Adrenal gland (tissue), 9 donors: ENCODE measurements at regions not wholly inside any gene's neighbourhood (a gene's known extent, or its start where the extent isn't known, plus 50 kb on each side); places are given as distances from the start of the nearest gene placed in this dataset.

Experiments
- DNase-seq, 7 donors: peaks; one replicate each; pipeline ENCODE4 v3.0.0-alpha.2; 2019 to 2020
- H3K27ac ChIP-seq, 5 donors: fragments of 200-600 bp; sonication (generic) in 4 of 5; 1 replicate in 3 of 5; 2 replicates in 2 of 5; pipeline versions ENCODE4 v1.5.1 to v1.8.0; 2016 to 2020; ENCODE audit warnings: mild to moderate bottlenecking in 1 of 5
- H3K27me3 ChIP-seq: fragments of 200-600 bp; 2 replicates; pipeline ENCODE4 v1.8.0; 2021
- H3K36me3 ChIP-seq, 2 donors: fragments of 200-600 bp; replicated peaks in 1 of 2; 1 replicate in 1 of 2; 2 replicates in 1 of 2; pipeline versions ENCODE4 v1.5.1 to v1.8.0; 2018 to 2022
- H3K4me1 ChIP-seq, 2 donors: fragments of 200-600 bp; replicated peaks in 1 of 2; 1 replicate in 1 of 2; 2 replicates in 1 of 2; pipeline versions ENCODE4 v1.5.1 to v1.8.0; 2018 to 2021
- H3K4me3 ChIP-seq, 4 donors: fragments of 200-600 bp; sonication (generic) in 3 of 4; one replicate each; pipeline ENCODE4 v1.5.1; 2016 to 2018
- H3K9me3 ChIP-seq, 3 donors: fragments of 200-600 bp; sonication (generic) in 1 of 3; replicated peaks in 1 of 3; 1 replicate in 2 of 3; 2 replicates in 1 of 3; pipeline versions ENCODE4 v1.5.1 to v1.8.0; 2016 to 2021
- POLR2A ChIP-seq, 2 donors: fragments of 450-650 bp; IDR thresholded peaks; one replicate each; pipeline ENCODE4 v1.6.1; 2017; ENCODE audit warnings: antibody characterized with exemption in 2 of 2, mild to moderate bottlenecking in 2 of 2, moderate library complexity in 1 of 2
- WGBS, 4 donors: extraction: QIAGEN DNeasy Blood & Tissue Kit in 2 of 4; methylation state at CpG; one replicate each; pipeline versions ENCODE4 v1.1.5 to v1.1.7; 2013 to 2017; 5-methylcytosine and 5-hydroxymethylcytosine counted together
- intact Hi-C, 2 donors: fragments of 100-400 bp; cut with DNase I; formaldehyde crosslinking; loops; one replicate each; pipeline versions ENCODE4 v1.14.1 to v1.15.0; 2022 to 2023
- TF ChIP-seq, protein P1 (sequence below), 6 experiments: fragments of 450-650 bp in 4 of 6; fragments of 200-600 bp in 2 of 6; sonication (generic) in 1 of 6; IDR thresholded peaks; 1 replicate in 5 of 6; 2 replicates in 1 of 6; pipeline versions ENCODE4 v1.5.1 to v1.8.0; 2016 to 2021; ENCODE audit warnings: antibody characterized with exemption in 6 of 6, mild to moderate bottlenecking in 2 of 6, moderate library complexity in 1 of 6
- donor health status: healthy with polysubstance abuse.
- donor health status: Bipolar disorder and iron deficiency.
- donor health status: DM: yes; HTN: yes; CAD: no.
- donor health status: DM: no; HTN: no; CAD: no.
- donor health status: DM: no; HTN: no; CAD: no.

DNA sequence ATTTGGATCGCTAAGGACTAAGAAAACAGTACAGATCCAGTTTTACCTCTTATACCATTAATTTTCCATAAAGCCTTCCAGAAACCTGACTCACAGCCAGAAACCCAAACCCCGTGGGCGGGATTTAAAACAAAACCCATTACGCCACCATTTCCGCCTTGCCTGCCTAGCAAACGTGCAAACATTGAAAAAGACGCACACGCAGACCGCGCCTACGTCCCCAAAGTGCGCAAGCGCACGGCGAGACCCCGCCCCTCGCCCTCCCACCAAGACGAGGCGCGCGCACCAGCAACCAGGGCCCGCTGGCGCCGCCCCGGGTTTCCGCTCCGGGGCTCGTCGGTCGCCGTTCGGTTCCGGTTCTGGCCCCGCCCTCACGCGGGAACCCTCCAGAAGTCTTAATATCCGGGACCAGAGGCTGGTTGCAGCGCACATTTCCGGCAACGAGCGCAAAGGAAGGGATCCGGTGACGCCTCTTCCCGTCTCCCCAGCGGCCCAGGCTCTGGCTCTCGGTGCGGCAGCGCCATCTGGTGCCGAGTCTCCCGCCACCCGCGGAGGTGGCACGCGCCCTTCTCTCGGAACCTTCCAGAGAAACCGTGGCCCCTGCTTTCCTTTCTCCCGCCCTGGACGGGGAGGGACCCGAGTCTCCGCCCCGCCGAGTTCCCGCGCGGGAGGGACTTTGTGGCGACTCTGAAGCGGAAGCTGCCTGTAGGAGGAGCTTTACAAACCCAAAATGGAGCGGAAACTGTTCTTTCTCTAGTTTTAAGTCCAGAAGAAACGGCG is 256.9 kb upstream of the STARD13 start:
- Histone ChIP-seq H3K27me3 (no peaks in the 10 kb centered on the region), H3K4me3 (peak overlapping the region in 2 of 4 donors; percentile 17 to 40), H3K27ac (peak overlapping the region; percentile 96 to 99 (median 98)), H3K36me3 (no peaks in the 10 kb centered on the region), H3K4me1 (peaks cover 20 to 28% of the 10 kb centered on the region in 2 donors), H3K9me3 (no peaks in the 10 kb centered on the region)
- 0 to 1% (median 0%) methylated on average over 14 to 70 of the region's 70 CpGs for WGBS, 4 donors
- intact Hi-C loops: loop anchor here in 1 of 2 donors (10.0 kb wide), 2 partner anchors 182 to 958 kb away; partner anchors contain the start of gene PDS5B
- TF ChIP-seq, protein P1, sequence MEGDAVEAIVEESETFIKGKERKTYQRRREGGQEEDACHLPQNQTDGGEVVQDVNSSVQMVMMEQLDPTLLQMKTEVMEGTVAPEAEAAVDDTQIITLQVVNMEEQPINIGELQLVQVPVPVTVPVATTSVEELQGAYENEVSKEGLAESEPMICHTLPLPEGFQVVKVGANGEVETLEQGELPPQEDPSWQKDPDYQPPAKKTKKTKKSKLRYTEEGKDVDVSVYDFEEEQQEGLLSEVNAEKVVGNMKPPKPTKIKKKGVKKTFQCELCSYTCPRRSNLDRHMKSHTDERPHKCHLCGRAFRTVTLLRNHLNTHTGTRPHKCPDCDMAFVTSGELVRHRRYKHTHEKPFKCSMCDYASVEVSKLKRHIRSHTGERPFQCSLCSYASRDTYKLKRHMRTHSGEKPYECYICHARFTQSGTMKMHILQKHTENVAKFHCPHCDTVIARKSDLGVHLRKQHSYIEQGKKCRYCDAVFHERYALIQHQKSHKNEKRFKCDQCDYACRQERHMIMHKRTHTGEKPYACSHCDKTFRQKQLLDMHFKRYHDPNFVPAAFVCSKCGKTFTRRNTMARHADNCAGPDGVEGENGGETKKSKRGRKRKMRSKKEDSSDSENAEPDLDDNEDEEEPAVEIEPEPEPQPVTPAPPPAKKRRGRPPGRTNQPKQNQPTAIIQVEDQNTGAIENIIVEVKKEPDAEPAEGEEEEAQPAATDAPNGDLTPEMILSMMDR (IDR thresholded peaks at IDR 0.05): peak; percentile 78 to 98 (median 95)
- TF ChIP-seq POLR2A (IDR thresholded peaks at IDR 0.05): peak; percentile 38 to 77
- DNase-seq: peak; percentile 98 to 99 (median 99)

DNA sequence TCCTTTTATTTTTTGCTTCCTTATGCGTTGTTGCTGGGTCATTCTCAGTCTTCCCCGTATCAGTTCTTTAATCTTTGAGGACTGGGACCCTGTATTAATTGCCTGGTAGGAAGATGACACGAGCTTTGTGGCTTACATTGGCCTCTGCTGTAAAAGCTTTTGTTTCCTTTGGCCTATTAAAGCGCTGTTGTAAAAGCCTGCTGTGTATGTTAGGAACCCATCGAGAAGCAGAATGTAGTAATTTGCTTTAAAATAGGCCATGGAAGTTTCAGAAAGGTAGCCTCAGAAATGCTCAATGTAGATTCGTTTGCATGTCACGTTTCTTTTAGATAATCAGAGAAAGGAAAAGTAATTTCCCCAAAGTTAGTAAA is 257.5 kb upstream of the STARD13 start:
- 2 to 5% (median 3%) methylated on average over 7 of the region's 7 CpGs for WGBS, 4 donors
- peaks cover 20 to 28% of the 10 kb centered on the region in 2 donors for H3K4me1 ChIP-seq
- no peak for DNase-seq
- H3K36me3 ChIP-seq: no peaks in the 10 kb centered on the region
- H3K27me3 ChIP-seq: no peaks in the 10 kb centered on the region
- intact Hi-C loops: loop anchor here in 1 of 2 donors (10.0 kb wide), 2 partner anchors 182 to 958 kb away; partner anchors contain the start of gene PDS5B
- H3K9me3 ChIP-seq: no peaks in the 10 kb centered on the region
- peak overlapping the region in 2 of 4 donors; percentile 17 to 40 for H3K4me3 ChIP-seq
- H3K27ac ChIP-seq: peak overlapping the region; percentile 96 to 99 (median 98)
- TF ChIP-seq, protein P1 (IDR thresholded peaks at IDR 0.05): no peak
- peak in 1 of 2 donors; percentile 2 for TF ChIP-seq POLR2A (IDR thresholded peaks at IDR 0.05)

DNA sequence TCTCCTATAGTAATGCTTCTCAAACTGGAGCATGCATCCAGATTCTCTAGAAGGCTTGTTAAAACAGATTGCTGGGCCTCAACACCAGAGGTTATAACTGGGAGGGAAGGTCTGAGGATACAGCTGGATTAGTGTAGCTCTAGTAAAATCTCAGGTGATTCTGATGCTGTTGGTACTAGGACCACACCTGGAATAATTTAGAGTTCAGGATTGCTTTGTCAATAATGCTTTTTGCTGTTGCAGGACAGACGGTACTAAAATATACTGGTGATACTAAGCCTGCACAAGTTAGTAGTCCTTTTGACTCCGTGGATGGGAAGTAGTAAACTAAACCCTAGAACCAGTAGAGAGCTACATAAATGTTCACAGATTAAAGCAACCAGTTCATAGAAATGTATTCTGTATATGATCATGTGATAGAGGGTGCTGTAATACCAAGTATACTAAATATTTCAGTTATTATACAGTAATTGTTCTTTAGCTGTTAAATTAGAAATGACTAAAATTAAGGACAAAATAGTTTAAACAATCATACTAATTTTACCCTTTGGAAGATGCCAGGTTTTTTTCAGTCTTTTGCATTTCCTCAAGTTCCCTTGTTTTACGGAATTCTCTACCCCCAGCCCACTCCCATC is 258.2 kb upstream of the STARD13 start:
- no peak for DNase-seq
- TF ChIP-seq POLR2A (IDR thresholded peaks at IDR 0.05): no peak
- TF ChIP-seq, protein P1 (IDR thresholded peaks at IDR 0.05): no peak
- Histone ChIP-seq H3K27me3 (no peaks in the 10 kb centered on the region), H3K36me3 (no peaks in the 10 kb centered on the region), H3K4me3 (peak overlapping the region in 1 of 4 donors; percentile 40), H3K27ac (peak overlapping the region; percentile 96 to 99 (median 98)), H3K4me1 (peaks cover 20 to 28% of the 10 kb centered on the region in 2 donors), H3K9me3 (no peaks in the 10 kb centered on the region)
- intact Hi-C loops: loop anchor here in 1 of 2 donors (10.0 kb wide), 2 partner anchors 181 to 959 kb away; partner anchors contain the start of gene PDS5B
- 49 to 72% (median 63%) methylated on average over 3 of the region's 3 CpGs for WGBS, 4 donors

DNA sequence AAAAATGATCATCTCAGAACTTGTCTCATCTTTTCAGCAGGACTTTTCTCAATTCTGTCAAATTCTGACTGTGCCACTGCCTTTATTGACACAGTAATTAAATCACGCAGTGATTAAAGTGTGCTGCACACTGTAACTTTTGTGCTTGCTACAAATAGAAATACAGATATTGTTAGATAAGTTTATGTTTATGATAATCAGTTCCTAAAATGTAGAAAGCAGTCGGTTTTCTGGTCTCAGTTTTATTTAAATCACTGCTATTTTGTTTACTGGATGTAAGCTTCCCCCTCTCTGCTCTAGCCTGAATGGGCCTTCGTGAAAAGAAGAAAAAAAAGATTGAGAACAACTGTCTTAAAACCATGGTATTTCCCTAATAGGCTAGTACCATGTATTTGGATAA is 258.8 kb upstream of the STARD13 start:
- no peak for TF ChIP-seq POLR2A (IDR thresholded peaks at IDR 0.05)
- TF ChIP-seq, protein P1 (IDR thresholded peaks at IDR 0.05): no peak
- no peak for DNase-seq

More for the DNA sequence above, 258.8 kb upstream of the STARD13 start:
- WGBS, 4 donors: 69 to 73% (median 71%) methylated on average over 3 of the region's 3 CpGs
- intact Hi-C loops: loop anchor here in 1 of 2 donors (10.0 kb wide), 2 partner anchors 180 to 960 kb away; partner anchors contain the start of gene PDS5B
- H3K36me3 ChIP-seq: no peaks in the 10 kb centered on the region
- peaks cover 20 to 28% of the 10 kb centered on the region in 2 donors for H3K4me1 ChIP-seq
- no peaks in the 10 kb centered on the region for H3K9me3 ChIP-seq
- H3K27ac ChIP-seq: peak overlapping the region in 3 of 5 donors; percentile 96 to 98 (median 97)
- no peak overlapping the region for H3K4me3 ChIP-seq
- no peaks in the 10 kb centered on the region for H3K27me3 ChIP-seq
